ENCODE measurements at regions not wholly inside any gene's neighbourhood (a gene's known extent, or its start where the extent isn't known, plus 50 kb on each side); places are given as distances from the start of the nearest gene placed in this dataset.
"Not testable (repeated sequence)": the region's sequence is repeated elsewhere in the genome, so short reads cannot be mapped to it uniquely, and the experiment has no call there.

- TF ChIP-seq, protein P1, sequence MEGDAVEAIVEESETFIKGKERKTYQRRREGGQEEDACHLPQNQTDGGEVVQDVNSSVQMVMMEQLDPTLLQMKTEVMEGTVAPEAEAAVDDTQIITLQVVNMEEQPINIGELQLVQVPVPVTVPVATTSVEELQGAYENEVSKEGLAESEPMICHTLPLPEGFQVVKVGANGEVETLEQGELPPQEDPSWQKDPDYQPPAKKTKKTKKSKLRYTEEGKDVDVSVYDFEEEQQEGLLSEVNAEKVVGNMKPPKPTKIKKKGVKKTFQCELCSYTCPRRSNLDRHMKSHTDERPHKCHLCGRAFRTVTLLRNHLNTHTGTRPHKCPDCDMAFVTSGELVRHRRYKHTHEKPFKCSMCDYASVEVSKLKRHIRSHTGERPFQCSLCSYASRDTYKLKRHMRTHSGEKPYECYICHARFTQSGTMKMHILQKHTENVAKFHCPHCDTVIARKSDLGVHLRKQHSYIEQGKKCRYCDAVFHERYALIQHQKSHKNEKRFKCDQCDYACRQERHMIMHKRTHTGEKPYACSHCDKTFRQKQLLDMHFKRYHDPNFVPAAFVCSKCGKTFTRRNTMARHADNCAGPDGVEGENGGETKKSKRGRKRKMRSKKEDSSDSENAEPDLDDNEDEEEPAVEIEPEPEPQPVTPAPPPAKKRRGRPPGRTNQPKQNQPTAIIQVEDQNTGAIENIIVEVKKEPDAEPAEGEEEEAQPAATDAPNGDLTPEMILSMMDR (conservative IDR thresholded peaks at IDR 0.05), result not testable (repeated sequence)
- TF ChIP-seq EZH2 (IDR thresholded peaks at IDR 0.05; ENCODE audit: low read depth), result not testable (repeated sequence)
Observed at GRCh38 chr3:124348555-124348954, 356.6 kb upstream of the ROPN1 start.
